ENCODE measurements at regions not wholly inside any gene's neighbourhood (a gene's known extent, or its start where the extent isn't known, plus 50 kb on each side); places are given as distances from the start of the nearest gene placed in this dataset.
A peak's percentile ranks its signal among the peaks of the same experiment; 100 is the strongest.

DNA sequence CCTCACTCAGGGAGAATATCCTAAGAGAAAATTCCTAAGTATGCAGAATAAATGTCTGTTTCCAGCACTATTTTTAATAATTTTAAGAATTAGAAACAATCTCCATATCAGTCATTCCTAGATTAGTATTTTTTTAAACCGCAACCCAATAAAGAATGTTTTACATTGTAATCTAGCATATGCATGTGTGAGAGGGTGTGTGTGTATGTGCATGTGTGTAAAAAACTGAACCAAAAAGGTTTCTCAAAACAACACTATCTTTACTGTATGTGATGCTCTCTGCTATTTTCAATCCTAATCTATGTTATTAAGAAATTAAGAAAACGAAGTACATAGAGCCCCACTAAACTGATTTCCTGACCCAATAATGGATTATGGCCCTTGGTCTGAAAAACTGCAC is 90.6 kb upstream of the AKIP1 start:
- no peak for ATAC-seq
- H3K9me3 Mint-ChIP-seq: no peaks in the 10 kb centered on the region

DNA sequence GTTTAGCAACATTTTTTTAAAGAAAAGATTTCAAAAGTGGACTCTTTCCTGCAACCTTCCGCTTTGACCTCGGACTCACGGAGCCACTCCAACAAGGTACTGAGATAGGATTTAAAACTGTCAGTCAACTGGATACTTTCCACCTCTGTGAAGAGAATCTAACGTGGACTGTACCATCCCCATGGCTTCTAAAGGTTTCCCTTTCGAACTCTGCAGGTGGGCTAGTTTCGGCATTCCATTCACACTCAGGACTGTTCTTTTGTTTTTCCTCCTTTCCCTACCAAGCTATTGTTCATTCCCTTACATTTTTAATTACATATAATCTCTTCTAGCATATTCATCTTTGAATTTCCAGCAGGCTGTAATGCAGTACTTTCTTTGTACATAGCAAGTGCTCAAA is 88.5 kb upstream of the AKIP1 start:
- ATAC-seq (no peak), DNase-seq (ENCODE audit: low spot score in 2 of 2) (no peak)
- no peaks in the 10 kb centered on the region for H3K4me1 Mint-ChIP-seq
- H3K4me3 Mint-ChIP-seq: no peak overlapping the region
- no peak overlapping the region for H3K27ac Mint-ChIP-seq
- H3K9me3 Mint-ChIP-seq: no peaks in the 10 kb centered on the region
- H3K36me3 Mint-ChIP-seq: no peaks in the 10 kb centered on the region

More for the DNA sequence above, 90.6 kb upstream of the AKIP1 start:
- Mint-ChIP-seq H3K4me1 (no peaks in the 10 kb centered on the region), H3K4me3 (no peak overlapping the region), H3K36me3 (no peaks in the 10 kb centered on the region), H3K27ac (no peak overlapping the region)
- DNase-seq (ENCODE audit: low spot score in 2 of 2): no peak

DNA sequence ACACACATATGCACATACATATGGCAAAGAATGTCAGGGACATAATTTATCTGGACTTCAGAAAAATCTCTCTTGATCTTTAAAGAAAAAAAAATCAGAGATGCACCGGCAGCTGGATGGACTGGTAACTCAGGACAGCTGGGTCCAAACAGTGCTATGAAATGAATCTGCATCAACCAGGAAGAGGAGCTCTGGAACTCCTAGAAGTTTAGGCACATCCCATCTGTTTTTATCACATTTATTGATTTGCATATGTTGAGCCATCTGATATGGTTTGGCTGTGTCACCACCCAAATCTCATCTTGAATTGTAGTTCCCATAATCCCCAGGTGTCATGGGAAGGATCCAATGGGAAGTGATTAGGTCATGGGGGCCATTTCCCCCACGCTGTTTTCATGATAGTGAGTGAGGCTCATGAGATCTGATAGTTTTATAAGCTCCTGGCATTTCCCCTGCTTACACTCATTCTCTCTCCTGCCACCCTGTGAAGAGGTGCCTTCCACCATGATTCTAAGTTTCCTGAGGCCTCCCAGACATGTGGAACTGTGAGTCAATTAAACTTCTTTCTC is 87.7 kb upstream of the AKIP1 start:
- no peak for DNase-seq (ENCODE audit: low spot score in 2 of 2)
- Mint-ChIP-seq H3K4me3 (no peak overlapping the region), H3K36me3 (no peaks in the 10 kb centered on the region), H3K9me3 (no peaks in the 10 kb centered on the region), H3K4me1 (no peaks in the 10 kb centered on the region), H3K27ac (no peak overlapping the region)
- ATAC-seq: no peak

DNA sequence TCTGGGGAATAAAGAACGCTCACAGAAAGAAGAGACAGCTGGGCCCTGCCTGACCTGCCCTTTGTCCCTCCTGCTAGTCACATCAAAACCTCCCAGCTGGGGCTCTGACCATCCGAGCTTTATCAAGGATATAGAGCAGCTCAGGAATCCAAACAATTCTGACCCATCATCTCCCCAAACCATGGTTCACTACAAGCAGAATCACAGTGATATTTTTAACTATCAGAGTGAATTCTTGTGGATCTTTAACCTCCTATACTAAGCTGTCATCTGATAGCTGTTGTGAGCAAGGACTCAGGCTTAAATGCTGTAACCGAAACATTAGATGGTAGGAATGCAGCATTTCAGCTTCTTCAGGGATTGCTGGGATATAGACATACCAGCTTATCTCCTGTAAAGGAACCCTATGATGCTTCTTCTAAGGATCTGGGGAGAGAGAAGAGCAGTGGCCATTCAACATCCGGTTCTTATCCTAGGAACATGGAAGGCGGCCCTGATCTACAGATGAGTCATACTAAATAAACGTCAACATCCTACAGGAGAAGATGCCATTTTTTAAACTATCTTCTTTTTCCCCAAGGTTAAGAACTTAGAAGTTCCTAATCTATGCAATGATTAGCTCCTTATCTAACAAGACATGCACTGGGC is 84.7 kb upstream of the AKIP1 start:
- Mint-ChIP-seq H3K36me3 (no peaks in the 10 kb centered on the region), H3K4me3 (no peak overlapping the region)

DNA sequence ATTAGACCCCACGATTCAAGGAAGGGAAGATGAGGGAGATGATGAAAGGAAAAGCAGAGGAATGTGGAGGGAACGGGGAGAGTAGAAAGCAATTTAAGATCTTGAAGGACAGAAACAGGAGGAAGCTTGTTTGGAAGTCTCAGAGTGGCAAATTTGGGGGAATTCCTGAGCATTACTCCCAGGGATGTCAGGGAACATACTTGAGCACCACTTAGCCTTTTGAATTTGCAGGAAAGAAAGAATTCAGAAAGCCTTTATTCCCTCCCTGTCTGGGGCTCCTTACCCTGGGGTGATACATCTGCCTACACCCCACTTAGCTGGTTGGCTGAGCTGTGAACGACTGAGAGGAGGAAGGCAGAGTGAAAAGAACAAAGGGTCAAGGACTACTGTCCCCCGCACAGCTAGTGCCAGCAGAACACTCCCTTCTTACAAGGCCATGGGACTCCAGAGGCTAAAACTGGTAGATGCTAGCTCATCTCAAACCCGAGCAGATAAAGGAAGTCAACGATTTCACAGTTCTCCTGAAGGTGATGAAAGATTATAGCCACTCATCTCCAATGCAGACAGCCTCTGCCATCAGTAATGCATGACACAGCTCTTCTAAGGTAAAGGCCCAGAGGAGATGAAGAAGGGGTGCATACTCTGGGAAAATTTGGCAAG is 84.0 kb upstream of the AKIP1 start:
- Mint-ChIP-seq H3K4me3 (no peak overlapping the region), H3K36me3 (no peaks in the 10 kb centered on the region), H3K4me1 (no peaks in the 10 kb centered on the region), H3K9me3 (no peaks in the 10 kb centered on the region), H3K27ac (no peak overlapping the region)
- ATAC-seq (no peak), DNase-seq (ENCODE audit: low spot score in 2 of 2) (no peak)

More for the DNA sequence above, 84.7 kb upstream of the AKIP1 start:
- ATAC-seq (no peak), DNase-seq (ENCODE audit: low spot score in 2 of 2) (no peak)
- no peak overlapping the region for H3K27ac Mint-ChIP-seq
- no peaks in the 10 kb centered on the region for H3K9me3 Mint-ChIP-seq
- no peaks in the 10 kb centered on the region for H3K4me1 Mint-ChIP-seq

DNA sequence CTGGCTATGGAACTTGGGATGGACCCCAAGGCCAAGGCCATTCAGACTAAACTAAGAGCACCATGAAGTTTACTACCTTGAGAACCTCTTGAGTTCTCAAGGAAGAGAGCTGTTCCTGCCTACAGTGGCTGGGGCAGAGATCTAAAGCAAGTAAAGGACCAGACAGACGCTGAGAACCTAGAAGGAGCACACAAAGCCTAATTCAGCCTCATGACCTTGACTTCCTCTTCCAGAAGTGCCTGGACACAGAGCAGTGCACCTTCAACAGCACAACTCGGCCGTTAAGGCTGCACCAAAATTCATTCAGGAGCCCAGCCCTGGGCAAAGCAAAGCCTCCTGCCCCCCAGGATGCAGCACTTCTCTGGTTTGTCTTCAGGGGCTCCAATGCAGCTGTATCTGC is 82.9 kb upstream of the AKIP1 start:
- H3K36me3 Mint-ChIP-seq: no peaks in the 10 kb centered on the region
- H3K4me1 Mint-ChIP-seq: no peaks in the 10 kb centered on the region
- no peak for DNase-seq (ENCODE audit: low spot score in 2 of 2)
- H3K9me3 Mint-ChIP-seq: no peaks in the 10 kb centered on the region
- ATAC-seq: no peak
- H3K27ac Mint-ChIP-seq: no peak overlapping the region
- H3K4me3 Mint-ChIP-seq: no peak overlapping the region

DNA sequence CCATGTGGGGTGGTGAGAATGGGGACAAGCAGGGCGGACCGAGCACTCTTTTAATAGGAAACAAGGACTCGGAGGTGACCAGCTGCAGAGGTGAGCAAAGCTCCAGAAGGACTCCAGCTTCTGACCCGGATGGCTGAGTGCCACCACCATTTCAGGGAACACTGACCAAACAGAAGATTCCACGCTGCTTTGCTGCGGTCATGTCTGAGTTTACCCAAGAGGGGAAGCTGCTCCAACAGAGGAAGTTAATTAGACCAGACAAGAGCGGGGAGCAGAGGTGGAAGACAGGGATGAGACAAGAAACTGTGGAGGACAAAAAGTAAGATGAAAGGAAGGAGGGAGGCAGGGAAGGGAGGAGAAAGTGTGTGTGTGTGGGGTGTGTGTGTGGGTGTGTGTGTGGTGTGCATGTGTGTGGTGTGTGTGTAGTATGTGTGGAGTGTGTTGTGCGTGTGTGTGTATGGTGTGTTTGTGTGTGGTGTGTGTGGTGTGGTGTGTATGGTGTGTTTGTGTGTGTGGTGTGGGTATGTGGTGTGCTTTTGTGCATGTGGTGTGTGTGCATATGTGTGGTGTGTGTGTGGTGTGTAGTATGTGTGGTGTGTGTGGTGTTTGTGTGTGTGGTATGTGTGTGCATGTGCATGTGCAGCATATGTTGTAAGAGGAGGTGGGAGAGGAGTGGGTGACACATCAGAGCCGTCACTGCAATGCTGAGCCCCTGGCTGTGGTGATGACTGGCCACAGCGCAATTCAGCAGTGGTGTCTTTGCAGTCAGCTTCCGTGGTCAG is 82.2 kb upstream of the AKIP1 start:
- Mint-ChIP-seq H3K9me3 (no peaks in the 10 kb centered on the region), H3K36me3 (no peaks in the 10 kb centered on the region), H3K27ac (no peak overlapping the region), H3K4me1 (no peaks in the 10 kb centered on the region), H3K4me3 (no peak overlapping the region)
- ATAC-seq: no peak
- DNase-seq (ENCODE audit: low spot score in 2 of 2): no peak

DNA sequence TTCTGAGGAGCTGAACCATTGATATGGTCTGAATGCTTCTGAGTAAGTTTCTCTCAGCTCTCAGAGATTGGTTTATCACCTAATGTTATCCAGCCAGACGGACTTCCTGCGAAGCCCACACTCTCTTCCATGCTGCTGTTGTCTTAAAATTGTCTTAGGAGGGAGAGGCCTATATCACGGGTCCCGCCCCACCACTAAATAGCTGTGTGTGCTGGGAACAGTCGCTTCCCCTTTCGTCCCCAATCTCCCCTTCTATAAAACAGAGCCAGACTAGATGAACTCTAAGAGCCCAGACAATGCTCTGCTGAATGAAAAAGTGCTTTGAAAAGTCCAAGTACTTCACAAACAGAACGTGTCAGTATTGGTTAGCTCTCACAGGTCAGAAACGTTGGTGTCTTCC is 81.4 kb upstream of the AKIP1 start:
- H3K27ac Mint-ChIP-seq: no peak overlapping the region
- no peaks in the 10 kb centered on the region for H3K9me3 Mint-ChIP-seq
- DNase-seq (ENCODE audit: low spot score in 2 of 2): no peak
- no peaks in the 10 kb centered on the region for H3K36me3 Mint-ChIP-seq
- no peak overlapping the region for H3K4me3 Mint-ChIP-seq
- no peaks in the 10 kb centered on the region for H3K4me1 Mint-ChIP-seq
- ATAC-seq: no peak

DNA sequence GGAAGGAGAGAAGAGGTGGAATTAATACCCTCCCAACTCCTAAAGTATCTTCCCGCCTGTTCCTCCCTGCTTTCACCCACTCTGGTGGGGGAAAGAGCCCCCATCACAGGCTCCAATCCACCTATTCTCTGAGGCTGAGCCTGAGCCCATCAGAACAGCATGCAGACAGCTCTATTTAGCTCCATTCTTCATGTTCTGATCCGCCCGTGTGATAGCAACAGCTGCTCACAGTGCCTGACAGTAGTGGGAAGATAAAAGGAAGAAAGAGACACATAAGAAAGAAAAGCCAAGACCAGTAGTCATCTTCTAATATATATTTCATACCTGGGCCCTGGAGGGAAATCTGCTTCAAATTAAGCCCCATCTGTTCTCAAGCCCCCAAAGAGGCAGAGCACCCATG is 80.3 kb upstream of the AKIP1 start:
- no peaks in the 10 kb centered on the region for H3K4me1 Mint-ChIP-seq
- DNase-seq (ENCODE audit: low spot score in 2 of 2) (no peak), ATAC-seq (no peak)
- H3K36me3 Mint-ChIP-seq: no peaks in the 10 kb centered on the region
- H3K4me3 Mint-ChIP-seq: no peak overlapping the region
- H3K27ac Mint-ChIP-seq: no peak overlapping the region
- no peaks in the 10 kb centered on the region for H3K9me3 Mint-ChIP-seq

DNA sequence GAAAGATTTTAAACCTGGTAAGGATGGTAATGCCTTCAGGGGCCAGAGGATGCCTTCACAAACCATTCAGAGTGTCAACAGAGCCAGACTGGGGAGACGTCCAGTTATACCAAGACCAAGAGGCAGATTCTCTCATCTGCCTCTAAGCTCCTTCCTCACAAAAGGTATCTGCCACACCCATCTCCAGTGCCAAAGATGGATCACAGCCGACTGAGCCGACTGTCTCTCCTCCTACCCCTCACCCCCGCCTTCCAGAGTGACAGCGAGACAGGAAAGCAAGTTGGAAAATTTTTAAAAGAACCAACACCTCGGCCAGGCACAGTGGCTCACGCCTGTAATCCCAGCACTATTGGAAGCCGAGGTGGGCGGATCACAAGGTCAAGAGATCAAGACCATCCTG is 79.1 kb upstream of the AKIP1 start:
- H3K4me1 Mint-ChIP-seq: no peaks in the 10 kb centered on the region

DNA sequence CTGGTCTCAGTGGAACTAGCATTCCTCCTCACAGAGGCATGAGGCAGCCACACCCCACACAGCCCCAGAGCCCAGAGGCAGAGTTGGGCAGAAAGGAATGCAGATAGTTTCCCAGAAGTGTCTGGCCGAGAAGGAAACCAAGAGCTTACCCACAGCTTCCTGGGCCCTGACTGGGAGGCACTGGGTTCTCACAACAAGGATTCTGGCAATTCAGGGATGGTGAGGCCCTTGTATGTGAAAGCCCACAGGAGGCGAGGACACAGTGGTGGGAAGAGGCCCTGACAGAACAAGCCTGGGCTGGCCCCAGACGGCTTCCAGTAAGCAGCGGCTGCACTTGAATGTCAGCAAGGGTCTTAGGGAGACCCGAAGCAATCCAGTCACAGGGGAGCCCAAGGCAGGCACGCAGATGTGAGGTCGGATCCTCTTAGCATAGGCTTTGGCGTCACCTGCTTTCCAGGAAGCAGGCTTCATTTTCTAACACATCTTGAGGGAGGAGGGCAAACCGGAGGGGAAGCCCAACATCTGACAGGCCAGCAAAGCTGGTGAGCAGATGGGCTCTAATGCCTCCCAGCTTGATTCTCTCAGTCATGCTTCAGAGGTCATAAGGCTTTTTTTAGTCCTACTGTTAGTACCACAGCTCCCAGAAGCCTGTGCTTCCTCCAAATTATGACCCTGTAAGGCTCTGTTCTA is 78.3 kb upstream of the AKIP1 start:
- Mint-ChIP-seq H3K9me3 (no peaks in the 10 kb centered on the region), H3K36me3 (no peaks in the 10 kb centered on the region), H3K4me3 (no peak overlapping the region), H3K4me1 (no peaks in the 10 kb centered on the region), H3K27ac (peak overlapping the region; percentile 74)
- ATAC-seq (peak; percentile 52), DNase-seq (ENCODE audit: low spot score in 2 of 2) (no peak)

More for the DNA sequence above, 79.1 kb upstream of the AKIP1 start:
- no peaks in the 10 kb centered on the region for H3K36me3 Mint-ChIP-seq
- ATAC-seq (no peak), DNase-seq (ENCODE audit: low spot score in 2 of 2) (no peak)
- H3K27ac Mint-ChIP-seq: no peak overlapping the region
- H3K4me3 Mint-ChIP-seq: no peak overlapping the region
- H3K9me3 Mint-ChIP-seq: no peaks in the 10 kb centered on the region

DNA sequence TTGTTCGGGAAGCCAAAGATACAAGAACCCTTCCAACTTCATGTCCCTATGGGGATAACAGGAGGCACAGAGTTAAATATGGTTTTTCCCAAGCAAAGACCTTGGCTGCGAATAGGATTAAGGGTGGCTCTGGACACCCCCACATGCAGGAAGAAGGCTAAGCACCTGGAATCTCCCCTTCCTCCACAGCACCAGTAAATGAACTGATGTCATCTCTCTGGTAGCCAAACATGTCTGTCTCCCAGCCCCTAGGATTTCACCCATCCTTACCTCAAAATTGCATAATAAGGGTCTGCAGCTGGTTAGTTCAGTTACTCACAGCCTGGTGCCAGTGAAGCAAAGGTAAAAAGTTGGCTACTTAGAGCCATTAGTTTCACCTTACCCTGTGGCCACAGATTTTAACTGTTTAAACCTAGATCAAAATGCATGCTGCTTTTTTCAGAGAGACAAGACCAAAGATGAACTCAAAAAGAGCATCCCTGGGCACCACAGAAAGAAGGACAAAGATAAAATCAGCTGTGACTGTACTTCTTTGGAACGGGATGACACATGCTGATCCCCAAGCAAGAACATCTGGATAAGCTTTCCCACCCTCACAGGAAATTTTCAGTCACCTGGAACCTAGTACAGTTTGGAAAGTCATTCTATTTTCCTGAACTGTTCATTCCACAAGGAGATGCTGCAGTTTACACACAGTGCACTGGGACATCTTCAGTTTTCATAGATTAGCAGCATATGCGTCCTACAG is 77.2 kb upstream of the AKIP1 start:
- H3K27ac Mint-ChIP-seq: no peak overlapping the region
- H3K4me3 Mint-ChIP-seq: no peak overlapping the region
- no peak for ATAC-seq
- no peak for DNase-seq (ENCODE audit: low spot score in 2 of 2)
- H3K9me3 Mint-ChIP-seq: no peaks in the 10 kb centered on the region
- no peaks in the 10 kb centered on the region for H3K4me1 Mint-ChIP-seq
- no peaks in the 10 kb centered on the region for H3K36me3 Mint-ChIP-seq

DNA sequence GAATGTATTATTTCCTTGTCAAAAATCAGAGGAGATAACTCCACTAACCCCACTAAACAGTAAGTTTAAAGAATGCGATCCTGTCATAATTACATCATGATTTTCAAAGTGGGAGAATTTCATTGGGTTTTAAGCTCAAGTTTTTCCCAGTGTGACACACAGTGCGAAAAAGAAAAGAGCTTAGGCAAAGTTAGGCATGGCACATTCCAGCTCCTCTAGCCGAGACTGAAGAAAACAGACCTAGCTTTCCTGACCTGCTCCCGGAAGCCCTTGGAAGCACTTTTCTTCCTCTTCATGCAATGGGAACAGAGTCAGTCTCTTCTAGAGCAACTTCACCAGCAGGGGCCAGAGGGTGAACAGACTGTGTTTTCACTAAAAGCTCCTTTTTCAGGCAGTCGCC is 76.6 kb upstream of the AKIP1 start:
- H3K27ac Mint-ChIP-seq: no peak overlapping the region
- ATAC-seq: no peak
- DNase-seq (ENCODE audit: low spot score in 2 of 2): no peak
- no peak overlapping the region for H3K4me3 Mint-ChIP-seq
- H3K36me3 Mint-ChIP-seq: no peaks in the 10 kb centered on the region
- H3K4me1 Mint-ChIP-seq: no peaks in the 10 kb centered on the region
- H3K9me3 Mint-ChIP-seq: no peaks in the 10 kb centered on the region

DNA sequence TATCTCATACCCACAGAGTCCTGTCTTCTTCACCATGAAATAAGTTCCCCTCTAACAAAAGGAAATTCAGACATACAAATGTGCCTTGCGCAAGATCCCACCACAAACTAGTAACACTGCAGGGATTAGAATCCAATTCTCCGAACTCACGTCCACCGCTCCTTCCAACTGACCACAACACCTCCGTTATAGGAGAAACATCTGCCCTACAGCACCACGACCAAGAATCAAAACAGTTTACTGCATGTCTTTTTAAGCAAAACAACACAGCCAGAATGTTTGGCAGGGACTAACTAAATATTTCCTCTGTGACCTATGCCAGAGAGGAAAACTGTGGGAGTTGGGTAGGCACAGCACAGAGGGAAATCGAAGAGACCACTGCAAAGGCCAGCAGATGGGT is 72.7 kb upstream of the AKIP1 start:
- H3K4me3 Mint-ChIP-seq: no peak overlapping the region
- H3K27ac Mint-ChIP-seq: no peak overlapping the region
- ATAC-seq (no peak), DNase-seq (ENCODE audit: low spot score in 2 of 2) (no peak)
- H3K36me3 Mint-ChIP-seq: no peaks in the 10 kb centered on the region
- no peaks in the 10 kb centered on the region for H3K9me3 Mint-ChIP-seq
- H3K4me1 Mint-ChIP-seq: no peaks in the 10 kb centered on the region
